Hepatocyte (in vitro differentiated cells): ENCODE measurements at regions not wholly inside any gene's neighbourhood (a gene's known extent, or its start where the extent isn't known, plus 50 kb on each side); places are given as distances from the start of the nearest gene placed in this dataset.

Experiments used
- CTCF ChIP-seq: fragments of 200-600 bp; sonication (generic); IDR thresholded peaks from 2 replicates; pipeline ENCODE4 v1.5.1; 2016; ENCODE audit warnings: antibody characterized with exemption, mild to moderate bottlenecking; ENCODE audit not compliant: poor library complexity
- EZH2 ChIP-seq: fragments of 200-600 bp; sonication (generic); IDR thresholded peaks from 2 replicates; pipeline ENCODE4 v1.6.1; 2016; ENCODE audit warnings: antibody characterized with exemption, mild to moderate bottlenecking, borderline replicate concordance

GRCh38 chr14:71783088-71783487 is 149.1 kb upstream of the RGS6 start:
- TF ChIP-seq CTCF (no peak), EZH2 (no peak)
